ENCODE measurements at regions not wholly inside any gene's neighbourhood (a gene's known extent, or its start where the extent isn't known, plus 50 kb on each side); places are given as distances from the start of the nearest gene placed in this dataset.

GRCh38 chr9:108056084-108056804, 566.7 kb upstream of the KLF4 start:
- no peak for TF ChIP-seq TOE1 (CRISPR knock-in tag; IDR thresholded peaks at IDR 0.05)
- TF ChIP-seq ZFP36 (IDR thresholded peaks at IDR 0.05; ENCODE audit: borderline replicate concordance, low read depth, low read length, partially characterized antibody) = no peak
- TF ChIP-seq EZH2 (conservative IDR thresholded peaks at IDR 0.05; ENCODE audit: low read depth, low read length) = no peak
- TF ChIP-seq KDM4B (CRISPR knock-in tag; IDR thresholded peaks at IDR 0.05) = no peak
- TF ChIP-seq ZNF746 (CRISPR knock-in tag; IDR thresholded peaks at IDR 0.05) = no peak
- TF ChIP-seq PHF8 (CRISPR knock-in tag; IDR thresholded peaks at IDR 0.05) = no peak
- TF ChIP-seq IKZF4 (CRISPR knock-in tag; IDR thresholded peaks at IDR 0.05; ENCODE audit: borderline replicate concordance, low read depth, not compliant biosample characterization) = no peak
- TF ChIP-seq FOXK2 (IDR thresholded peaks at IDR 0.05) = no peak
- TF ChIP-seq POLR2AphosphoS5 (IDR thresholded peaks at IDR 0.05; ENCODE audit: low read depth, low read length) = no peak
- TF ChIP-seq ETV6 (CRISPR knock-in tag; conservative IDR thresholded peaks at IDR 0.05) = no peak
- TF ChIP-seq NFE2L2 (IDR thresholded peaks at IDR 0.05; ENCODE audit: low read length) = no peak
- TF ChIP-seq CTCF (CRISPR knock-in tag; IDR thresholded peaks at IDR 0.05) = no peak

Measured in HepG2 (cell line).